ENCODE measurements at regions not wholly inside any gene's neighbourhood (a gene's known extent, or its start where the extent isn't known, plus 50 kb on each side); places are given as distances from the start of the nearest gene placed in this dataset.

DNA sequence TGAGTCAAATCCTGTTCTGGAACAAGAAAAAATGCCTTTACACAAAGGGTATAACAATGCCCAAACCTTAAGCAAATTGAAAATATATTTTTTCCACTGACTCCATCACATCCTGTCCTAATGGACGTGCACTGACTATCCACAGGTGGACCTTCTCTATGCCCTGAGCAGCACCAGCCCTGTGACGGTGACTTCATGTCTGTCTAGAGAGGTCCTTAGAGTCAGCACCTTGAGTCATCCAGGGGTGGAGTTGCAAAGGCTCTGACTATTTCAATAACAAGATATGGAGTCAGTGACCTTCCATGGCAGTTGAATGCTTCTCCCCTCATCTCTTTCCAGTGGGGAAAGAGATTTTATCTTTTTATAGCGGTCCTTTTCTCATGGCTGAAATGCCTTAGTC is 78.0 kb downstream of the YIPF5 start:
- no peak for TF ChIP-seq EZH2 (IDR thresholded peaks at IDR 0.05; ENCODE audit: borderline replicate concordance, insufficient read depth, low read depth, low read length, poor library complexity, severe bottlenecking)
- TF ChIP-seq, protein P1, sequence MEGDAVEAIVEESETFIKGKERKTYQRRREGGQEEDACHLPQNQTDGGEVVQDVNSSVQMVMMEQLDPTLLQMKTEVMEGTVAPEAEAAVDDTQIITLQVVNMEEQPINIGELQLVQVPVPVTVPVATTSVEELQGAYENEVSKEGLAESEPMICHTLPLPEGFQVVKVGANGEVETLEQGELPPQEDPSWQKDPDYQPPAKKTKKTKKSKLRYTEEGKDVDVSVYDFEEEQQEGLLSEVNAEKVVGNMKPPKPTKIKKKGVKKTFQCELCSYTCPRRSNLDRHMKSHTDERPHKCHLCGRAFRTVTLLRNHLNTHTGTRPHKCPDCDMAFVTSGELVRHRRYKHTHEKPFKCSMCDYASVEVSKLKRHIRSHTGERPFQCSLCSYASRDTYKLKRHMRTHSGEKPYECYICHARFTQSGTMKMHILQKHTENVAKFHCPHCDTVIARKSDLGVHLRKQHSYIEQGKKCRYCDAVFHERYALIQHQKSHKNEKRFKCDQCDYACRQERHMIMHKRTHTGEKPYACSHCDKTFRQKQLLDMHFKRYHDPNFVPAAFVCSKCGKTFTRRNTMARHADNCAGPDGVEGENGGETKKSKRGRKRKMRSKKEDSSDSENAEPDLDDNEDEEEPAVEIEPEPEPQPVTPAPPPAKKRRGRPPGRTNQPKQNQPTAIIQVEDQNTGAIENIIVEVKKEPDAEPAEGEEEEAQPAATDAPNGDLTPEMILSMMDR (IDR thresholded peaks at IDR 0.05): no peak
